Skeletal muscle cell (primary cell): ENCODE measurements at regions not wholly inside any gene's neighbourhood (a gene's known extent, or its start where the extent isn't known, plus 50 kb on each side); places are given as distances from the start of the nearest gene placed in this dataset.
"Not testable (repeated sequence)": the region's sequence is repeated elsewhere in the genome, so short reads cannot be mapped to it uniquely, and the experiment has no call there.

Source experiments
- DNase-seq: peaks from one replicate; pipeline ENCODE4 v3.0.0-alpha.2; 2010; ENCODE audit warnings: low read depth
- H3K4me3 ChIP-seq: 2 replicates; pipeline ENCODE4 v1.5.1; 2011; ENCODE audit warnings: low read depth, mild to moderate bottlenecking, control low read depth, low read length, moderate library complexity

DNA sequence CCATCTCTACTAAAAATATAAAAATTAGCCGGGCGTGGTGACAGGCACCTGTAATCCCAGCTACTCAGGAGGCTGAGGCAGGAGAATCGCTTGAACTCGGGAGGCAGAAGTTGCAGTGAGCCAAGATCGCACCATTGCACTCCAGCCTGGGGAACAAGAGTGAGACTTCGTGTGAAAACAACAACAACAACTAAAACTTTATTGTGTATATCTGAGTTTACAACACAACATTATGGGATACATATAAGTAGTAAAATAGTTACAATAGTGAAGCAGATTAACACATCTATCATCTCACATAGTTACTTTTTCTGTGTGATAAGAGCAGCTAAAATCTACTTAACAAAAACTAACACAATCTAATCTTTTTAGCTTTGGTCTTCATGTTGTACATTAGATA lies 132.4 kb upstream of the KLF6 start:
- DNase-seq, H3K4me3 ChIP-seq: not testable (repeated sequence)

DNA sequence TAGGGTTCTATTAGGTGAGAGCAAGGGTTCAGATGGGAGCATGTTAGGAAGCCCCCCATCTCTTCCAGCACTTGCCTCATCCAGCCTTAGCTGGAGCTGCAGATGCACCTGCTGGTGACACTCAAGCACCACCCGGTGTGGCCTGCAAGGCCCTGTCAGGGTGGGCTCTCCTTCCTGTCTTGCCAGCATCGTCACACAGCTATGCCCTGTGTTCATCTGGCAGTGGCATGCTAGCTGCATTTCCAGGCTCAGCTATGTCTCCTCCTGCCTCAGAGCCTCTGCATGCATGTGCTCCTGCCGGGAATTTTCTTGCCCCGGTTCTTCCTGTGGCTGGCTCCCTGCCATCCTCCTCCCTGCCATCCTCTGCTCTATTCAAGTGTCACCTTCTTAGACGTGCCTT lies 129.7 kb upstream of the KLF6 start:
- DNase-seq = no peak
- no peak overlapping the region for H3K4me3 ChIP-seq

- DNase-seq = no peak
- no peak overlapping the region for H3K4me3 ChIP-seq
Measured at GRCh38 chr10:3911713-3912442, 126.9 kb upstream of the KLF6 start.

DNA sequence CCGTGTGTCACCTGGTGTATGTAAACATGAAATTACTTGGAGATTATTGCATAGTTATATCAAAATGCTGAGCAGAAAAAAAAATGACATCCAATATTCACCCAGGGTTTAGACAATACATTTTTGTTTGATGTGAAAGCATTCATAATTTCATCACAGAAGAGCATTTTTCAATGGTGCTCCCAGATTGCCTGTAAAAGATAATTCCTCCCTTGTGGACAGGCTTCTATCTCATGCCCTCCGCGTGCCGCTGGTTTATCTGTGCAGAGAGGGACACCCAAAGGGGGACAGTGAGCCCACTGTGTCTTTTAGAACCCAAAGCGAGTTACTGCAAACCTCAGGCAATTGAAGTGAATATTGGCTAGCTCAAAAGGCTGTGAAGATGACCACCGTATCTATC lies 126.2 kb upstream of the KLF6 start:
- no peak for DNase-seq
- no peak overlapping the region for H3K4me3 ChIP-seq

DNA sequence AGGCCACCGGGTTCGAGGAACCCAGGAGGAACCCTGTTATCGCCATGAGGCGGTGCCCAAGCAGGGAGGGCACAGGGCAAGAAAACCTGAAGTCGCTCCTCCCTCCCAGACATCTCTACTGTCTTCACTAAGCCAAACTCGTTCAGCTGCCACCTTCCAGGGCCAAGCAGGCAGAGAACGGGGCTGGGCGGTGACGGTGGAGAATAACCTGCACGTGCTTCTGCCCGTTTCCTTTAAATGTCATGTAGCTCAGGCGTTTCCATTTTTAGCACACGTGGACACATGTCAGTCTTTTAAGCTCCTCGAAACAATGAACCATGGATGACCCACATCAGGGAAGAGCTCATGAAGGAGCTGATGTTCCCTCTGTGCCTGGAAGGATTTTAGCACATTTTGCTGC lies 124.3 kb upstream of the KLF6 start:
- no peak overlapping the region for H3K4me3 ChIP-seq
- no peak for DNase-seq

DNA sequence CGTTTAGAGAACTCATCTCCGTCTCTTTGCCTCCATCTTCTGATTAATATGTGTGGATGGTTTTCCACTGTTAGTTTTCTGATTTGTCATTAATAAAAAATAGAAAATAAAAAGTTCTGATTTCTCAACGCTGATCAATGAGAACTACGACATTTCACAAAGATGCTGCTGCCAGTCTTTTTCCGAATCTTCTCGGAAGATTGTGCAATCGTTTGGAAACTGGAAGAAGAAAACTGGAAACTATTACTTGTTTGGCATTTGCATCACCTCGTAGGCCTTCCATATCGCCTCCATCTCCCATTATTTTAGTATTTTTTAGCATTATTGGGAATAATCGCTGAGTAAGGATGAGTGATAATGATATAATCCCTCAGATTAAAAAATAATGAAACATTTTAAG lies 123.2 kb upstream of the KLF6 start:
- DNase-seq = no peak
- H3K4me3 ChIP-seq = no peak overlapping the region

GRCh38 chr10:3907514-3907913 lies 122.5 kb upstream of the KLF6 start:
- DNase-seq = no peak
- H3K4me3 ChIP-seq = no peak overlapping the region

GRCh38 chr10:3906511-3907111 lies 121.6 kb upstream of the KLF6 start:
- no peak for DNase-seq
- H3K4me3 ChIP-seq = no peak overlapping the region

DNA sequence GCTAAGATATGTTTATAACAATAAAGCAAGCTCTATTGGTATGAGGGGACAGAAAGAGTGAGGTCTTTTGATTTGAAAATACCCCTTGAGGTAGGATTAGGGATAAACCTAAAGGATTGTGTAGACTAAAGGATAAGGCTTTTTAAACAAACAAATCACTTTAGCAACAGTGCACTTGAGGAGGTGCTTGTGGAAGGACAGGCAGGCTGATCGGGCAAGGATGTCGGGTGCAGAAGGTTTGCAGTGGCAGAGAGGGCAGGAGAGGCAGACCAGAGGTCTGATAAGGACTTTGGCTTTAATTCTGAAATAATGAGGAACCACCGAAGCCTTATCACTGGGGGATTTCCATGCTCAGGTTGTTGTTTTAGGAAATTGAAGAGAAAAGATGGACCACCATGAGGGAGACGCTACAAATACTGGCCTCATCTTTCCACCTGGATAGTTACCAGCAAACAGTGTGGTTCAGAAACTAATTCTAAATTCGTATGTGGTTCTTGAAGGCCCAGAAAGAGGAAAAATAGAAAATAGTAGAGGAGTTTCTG lies 119.5 kb upstream of the KLF6 start:
- no peak overlapping the region for H3K4me3 ChIP-seq
- DNase-seq = no peak

- no peak overlapping the region for H3K4me3 ChIP-seq
- no peak for DNase-seq
Measured at GRCh38 chr10:3902809-3903410, 117.9 kb upstream of the KLF6 start.

DNA sequence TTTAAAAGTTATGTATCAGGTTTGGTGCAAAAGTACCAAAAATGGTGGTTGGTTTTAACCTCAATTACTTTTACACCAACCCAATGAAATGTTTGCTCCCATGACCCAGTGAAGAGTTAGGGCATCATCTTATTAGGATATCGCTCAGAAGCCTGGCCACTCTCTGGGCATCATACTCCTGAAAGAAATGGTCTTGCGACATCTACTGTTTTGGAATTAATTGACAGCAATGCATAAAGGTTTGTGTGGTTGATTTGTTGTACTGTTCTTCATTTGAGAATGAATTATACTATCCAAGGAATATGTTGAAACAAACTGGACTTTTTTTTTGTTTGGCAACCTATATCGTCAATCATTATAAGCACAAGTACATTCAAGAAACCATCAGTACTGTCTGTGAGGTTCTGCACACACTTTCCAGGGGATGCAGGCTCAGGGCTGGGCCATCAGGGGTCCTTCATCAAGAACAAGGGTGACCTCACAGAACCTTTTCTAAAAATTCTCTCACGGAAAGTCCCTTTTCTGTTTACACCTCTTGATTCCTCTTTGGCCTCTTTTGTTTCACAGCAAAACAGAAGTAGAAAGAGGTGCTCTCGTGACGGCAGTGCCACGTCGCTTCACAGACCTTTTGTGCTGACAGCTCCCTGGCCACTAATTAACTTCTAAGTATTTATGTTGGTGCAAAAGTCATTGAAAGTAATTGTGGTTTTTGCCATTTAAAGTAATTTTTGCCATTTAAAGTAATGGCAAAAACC lies 117.2 kb upstream of the KLF6 start:
- no peak for DNase-seq

GRCh38 chr10:3901370-3901769 lies 116.4 kb upstream of the KLF6 start:
- DNase-seq = no peak
- H3K4me3 ChIP-seq = no peak overlapping the region

More for the DNA sequence above, 117.2 kb upstream of the KLF6 start:
- no peak overlapping the region for H3K4me3 ChIP-seq

GRCh38 chr10:3900391-3900790 lies 115.4 kb upstream of the KLF6 start:
- H3K4me3 ChIP-seq = no peak overlapping the region
- DNase-seq = no peak

GRCh38 chr10:3898821-3899220 lies 113.8 kb upstream of the KLF6 start:
- no peak overlapping the region for H3K4me3 ChIP-seq

DNA sequence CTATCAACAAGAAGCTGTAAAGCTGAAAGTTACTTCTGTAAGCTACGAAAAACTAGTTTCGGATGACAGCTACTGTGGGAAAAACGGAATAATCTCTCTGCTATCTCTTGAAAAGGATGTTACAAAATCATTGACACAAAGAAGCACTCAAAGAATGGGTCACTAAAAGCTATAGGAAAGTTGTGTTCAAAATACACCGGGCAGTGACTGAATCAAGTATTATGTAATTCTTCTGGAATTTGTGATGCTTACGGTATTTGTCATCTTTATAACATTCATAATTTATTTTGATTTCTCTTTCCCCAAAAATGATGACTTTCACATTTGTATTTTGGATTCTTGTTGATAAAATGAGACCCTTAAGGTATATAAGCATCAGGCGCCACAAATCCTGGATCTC lies 112.1 kb upstream of the KLF6 start:
- H3K4me3 ChIP-seq = no peak overlapping the region
- no peak for DNase-seq

More at GRCh38 chr10:3898821-3899220, 113.8 kb upstream of the KLF6 start:
- no peak for DNase-seq

DNA sequence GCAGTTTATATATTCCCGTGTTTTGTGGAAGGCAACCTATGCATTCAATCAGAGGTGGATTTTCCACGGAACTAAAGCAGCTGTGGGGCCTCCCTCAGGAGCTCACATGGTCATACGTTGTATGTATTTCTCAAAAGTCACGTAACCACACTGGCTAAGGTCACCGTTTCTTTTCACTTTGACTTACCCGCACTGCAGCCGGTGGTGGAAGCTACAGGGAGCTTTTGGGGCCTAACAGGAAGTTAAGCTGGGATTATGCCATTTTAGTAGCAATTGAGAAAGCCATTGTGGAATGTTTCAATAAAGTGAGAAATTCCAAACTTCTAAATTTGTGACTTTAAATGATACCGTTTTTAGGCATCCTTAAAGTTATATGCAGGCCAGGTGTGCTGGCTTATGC lies 111.2 kb upstream of the KLF6 start:
- DNase-seq = no peak
- H3K4me3 ChIP-seq = no peak overlapping the region

GRCh38 chr10:3895045-3895631 lies 110.1 kb upstream of the KLF6 start:
- H3K4me3 ChIP-seq = no peak overlapping the region
- no peak for DNase-seq

DNA sequence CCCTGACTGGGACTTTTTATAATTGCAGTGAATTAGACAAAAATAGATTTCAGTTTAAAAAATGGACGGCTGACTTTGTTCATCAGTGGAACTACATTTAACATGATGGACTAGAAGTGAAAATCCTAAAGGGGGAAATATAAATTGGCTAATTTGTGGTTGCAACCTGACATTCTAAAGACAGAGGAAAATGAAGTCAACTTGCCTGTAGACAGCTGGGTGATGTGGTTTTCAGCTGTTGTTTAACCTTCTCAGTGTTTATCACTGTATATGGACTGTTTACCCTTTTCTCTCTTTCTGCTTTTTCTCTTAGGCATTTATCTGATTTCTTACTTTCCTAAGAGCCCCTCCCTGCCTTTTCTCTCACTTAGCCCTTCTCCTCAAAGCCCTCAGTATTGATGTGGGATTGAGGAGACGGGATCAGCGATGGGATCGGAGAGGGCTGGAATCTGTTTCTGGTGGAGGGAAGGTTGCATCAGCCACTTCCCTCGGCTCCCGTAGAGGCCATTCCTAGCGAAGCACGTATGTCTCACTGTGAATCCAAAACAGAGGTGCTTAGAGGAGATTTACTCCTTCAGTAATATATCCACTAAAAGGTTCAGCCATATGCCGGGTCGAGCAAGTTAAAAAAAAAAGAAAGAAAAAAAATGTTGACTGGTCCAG lies 109.0 kb upstream of the KLF6 start:
- no peak overlapping the region for H3K4me3 ChIP-seq
- no peak for DNase-seq
